GM19025 (cell line): ENCODE measurements at regions not wholly inside any gene's neighbourhood (a gene's known extent, or its start where the extent isn't known, plus 50 kb on each side); places are given as distances from the start of the nearest gene placed in this dataset.

Experiments used
- ATAC-seq: cut with Tn5 transposase; IDR thresholded peaks from one replicate; pipeline ENCODE4 v1.9.1; 2021; ENCODE audit warnings: mild to moderate bottlenecking, low read depth, moderate library complexity; ENCODE audit not compliant: unreplicated experiment

DNA sequence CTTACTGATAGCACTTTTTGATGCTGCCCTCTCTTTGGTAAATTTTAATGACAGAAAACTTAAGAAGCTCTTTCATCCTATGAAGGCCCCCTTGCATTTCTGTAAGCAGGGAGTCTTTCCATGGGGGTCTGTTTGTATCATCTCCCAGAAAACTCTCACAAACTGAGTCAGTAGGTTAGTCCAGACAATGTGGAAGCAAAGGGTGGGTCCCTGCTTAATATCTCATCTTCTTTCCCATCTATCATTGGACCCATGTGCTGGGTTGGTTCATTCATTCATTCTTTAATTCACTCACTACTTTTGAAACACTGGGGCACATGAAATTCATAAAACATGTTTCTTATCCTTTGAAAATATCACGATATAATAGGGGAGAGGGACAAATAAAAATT lies 164.3 kb downstream of the NTMT2 start:
- ATAC-seq, result no peak

DNA sequence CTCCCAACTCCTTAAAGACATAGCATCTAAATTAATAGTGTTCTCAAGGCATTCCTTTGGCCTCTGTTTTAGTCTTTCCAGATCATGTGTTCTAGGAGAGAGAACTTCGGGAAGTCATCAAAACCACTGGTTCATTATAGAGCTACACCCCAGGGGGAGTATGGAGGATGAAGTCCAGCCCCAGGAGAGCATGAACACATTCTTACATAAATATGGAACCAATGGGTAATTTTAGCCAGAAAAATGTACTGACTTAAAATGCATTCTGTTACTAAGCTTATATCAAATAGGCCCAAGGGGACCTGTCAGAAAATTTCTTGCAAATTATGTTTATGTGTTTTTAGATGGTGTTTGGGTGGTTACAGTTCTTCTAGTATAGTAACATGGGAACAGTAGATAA lies 165.2 kb downstream of the NTMT2 start:
- ATAC-seq, result no peak

DNA sequence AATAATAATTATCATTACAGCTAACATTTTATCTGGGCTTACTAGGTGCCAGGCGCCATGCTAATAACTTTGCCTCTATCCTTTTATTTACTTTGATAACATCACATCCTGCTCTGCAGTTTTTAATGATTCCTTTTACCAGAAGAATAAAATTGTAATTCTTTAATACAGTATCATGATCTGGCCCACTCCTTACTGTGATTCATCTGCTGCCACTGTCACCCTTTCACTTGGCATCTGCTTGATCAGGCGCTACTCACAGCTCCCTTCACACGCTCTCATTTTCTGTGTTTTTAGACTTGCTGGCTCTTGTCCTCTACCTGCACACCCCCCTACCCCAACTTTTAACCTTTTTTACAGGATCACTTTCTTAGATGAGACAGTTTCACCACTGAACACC lies 167.5 kb downstream of the NTMT2 start:
- ATAC-seq, result no peak

DNA sequence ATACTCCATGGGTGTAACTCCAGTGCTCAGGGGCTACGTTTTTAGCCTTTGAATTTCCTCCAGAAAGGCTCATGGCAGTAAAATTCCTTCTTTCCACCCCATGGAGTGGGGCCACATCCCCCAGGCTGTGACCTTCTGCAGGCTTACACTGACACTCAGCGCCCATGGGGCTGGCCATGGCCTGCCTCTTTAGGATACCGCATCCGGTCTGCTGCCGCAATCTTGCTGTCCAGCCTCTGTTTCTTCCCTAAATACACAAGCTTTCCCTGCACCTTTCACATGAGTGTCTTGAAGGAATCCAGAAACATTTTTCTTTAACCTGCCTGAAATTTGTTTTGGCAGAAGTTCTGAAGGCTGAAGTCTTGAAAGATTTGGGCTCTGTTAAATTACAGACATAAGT lies 170.5 kb downstream of the NTMT2 start:
- no peak for ATAC-seq

- no peak for ATAC-seq
These were observed 172.4 kb downstream of the NTMT2 start for GRCh38 chr1:170318141-170318540.

- no peak for ATAC-seq
These were observed 173.0 kb downstream of the NTMT2 start for GRCh38 chr1:170318736-170319135.

DNA sequence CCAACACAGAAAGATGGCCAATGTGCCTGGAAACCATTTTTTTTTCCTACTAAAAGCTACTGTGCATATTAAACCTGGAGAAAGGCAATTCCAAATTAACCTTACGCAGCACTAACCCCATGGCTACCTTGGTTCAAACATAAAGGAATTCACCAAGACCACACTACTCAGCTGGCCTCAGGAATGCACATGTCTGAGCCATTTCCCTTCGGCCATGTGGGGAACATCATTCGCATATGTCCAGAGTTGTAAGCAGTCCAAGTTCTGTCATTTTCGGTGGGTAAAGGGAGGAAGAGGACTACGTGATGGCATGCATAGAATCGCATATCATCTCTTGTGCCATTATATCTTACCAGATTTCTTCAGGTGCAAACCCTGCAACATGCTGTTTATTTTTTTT lies 175.4 kb downstream of the NTMT2 start:
- no peak for ATAC-seq

DNA sequence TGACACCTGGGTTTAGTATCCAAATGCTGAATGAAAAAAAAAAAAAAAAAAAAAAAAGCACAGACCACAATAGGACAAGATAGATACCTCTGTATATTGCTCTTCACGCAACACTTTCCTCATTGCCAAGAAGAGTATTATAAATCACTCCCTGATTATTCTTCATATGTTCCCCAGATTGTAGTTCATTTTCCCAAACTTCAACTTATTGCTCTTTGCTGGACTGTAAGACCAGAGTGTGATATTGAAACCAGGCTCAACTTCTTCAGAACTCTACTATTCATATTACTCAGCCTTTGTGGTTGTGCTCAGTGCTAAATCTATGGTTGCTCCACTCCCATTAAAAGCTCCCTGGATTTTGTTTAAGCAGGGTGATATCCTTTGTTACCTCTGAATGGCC lies 180.4 kb downstream of the NTMT2 start:
- no peak for ATAC-seq

- no peak for ATAC-seq
These were observed 187.0 kb downstream of the NTMT2 start for GRCh38 chr1:170332801-170333200.

- no peak for ATAC-seq
These were observed 191.7 kb downstream of the NTMT2 start for GRCh38 chr1:170337413-170337994.

DNA sequence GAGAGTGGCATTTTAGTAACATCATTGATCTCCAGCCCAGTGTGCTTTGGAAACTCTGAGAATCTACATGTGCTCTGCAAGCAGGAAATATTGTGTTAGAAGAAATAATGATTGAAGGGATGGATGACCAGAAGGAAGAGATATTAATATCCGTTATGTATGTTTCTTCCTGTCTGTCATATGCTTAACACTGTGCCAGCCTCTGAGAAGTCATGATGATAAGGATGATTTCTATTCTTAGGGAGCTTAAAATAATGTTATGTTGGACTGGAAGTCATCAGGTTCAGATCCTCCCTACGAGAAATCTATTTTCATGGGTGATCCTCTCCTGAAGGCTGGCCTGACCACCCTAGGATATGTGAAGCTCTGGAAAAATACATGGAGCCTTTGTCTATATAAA lies 192.4 kb upstream of the GORAB start:
- ATAC-seq, result no peak

DNA sequence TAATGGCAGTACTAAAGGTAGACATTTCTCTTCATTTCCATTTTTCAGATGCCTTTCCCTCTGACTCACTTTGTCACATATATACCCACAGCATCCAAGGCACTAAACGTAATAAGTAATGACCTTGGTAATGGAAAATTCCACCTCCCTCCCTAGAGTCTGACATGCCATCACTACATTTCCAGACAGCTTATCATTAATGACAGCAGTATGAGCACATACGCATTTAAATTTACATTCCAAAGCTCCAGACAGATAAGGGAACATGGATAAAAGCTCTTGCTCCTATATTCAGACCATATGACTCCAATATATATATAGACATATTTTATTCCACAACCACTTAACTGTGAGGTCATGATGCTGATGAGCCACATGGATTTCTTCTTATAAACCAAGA lies 191.7 kb upstream of the GORAB start:
- ATAC-seq, result no peak

DNA sequence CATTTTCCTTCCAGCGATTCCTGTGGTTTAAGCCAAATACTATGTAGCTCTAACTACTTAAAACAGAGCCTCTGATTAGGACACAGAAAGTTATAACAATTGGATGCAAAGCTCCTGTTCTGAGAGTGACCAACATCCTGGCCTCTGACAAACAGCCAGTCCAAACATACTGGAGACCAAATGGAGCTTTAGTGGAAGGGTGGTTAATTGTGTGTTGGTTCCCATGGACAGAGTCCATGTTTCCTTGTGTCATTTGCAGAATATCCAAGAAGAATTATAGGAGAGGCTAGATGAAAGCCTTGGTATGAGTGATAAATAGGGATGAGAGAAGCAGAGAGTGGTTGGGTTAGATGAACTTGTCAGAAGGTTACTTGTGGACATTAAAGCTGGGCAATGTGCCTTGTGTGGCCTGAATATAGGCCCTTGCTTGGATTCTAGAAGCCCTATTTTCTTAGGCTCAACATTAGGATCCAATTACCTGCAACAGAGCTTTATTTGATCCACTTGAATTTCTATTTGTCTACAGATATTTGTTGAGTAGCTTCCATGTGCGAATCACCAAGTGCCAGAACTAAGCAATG lies 180.5 kb upstream of the GORAB start:
- ATAC-seq, result no peak

- no peak for ATAC-seq
These were observed 177.7 kb upstream of the GORAB start for GRCh38 chr1:170354246-170354645.

DNA sequence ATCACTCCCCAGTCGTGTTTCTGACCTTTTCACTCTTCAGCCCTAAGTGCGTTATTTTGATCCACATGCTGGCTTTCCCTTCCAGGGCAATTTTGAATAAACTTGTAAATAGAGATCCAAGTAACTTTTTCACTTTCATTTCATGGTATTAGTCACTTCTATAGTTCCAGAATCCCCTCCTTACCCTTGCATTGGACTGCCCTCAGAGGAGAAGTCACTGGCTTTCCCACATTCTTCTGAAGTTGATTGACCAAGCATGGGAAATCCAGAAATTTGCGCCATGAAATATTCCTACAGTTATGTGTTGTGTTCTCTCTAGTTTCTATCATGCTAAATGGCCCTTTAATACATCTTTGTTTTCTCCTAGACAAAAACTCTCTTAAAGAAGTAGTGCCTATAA lies 177.3 kb upstream of the GORAB start:
- no peak for ATAC-seq

DNA sequence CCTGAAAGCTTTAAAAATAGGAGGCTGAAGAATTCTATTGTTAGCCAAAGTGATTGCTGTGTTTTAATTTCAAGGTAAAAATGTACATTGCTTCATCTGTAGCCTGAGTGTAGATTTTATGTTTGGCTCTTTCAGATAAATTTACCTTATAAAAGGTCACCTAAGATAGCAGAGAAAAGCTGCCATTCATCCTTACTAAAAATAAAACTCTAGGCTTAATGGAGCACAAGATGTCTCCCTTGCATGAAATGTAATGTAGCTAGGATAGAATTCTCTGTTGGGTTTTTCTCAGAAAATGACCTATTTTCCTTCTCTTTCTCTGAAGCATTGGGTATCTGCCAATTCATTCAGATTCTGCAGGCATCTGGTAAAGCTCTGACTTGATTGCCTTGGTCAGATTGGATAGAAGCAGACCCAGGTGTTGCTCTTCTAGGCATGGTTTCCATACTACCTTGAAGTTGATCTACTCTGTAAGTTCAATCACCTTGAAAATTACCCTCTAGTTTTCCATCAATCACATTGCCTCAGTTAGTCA lies 176.6 kb upstream of the GORAB start:
- no peak for ATAC-seq

GRCh38 chr1:170356585-170356984 lies 175.4 kb upstream of the GORAB start:
- ATAC-seq, result no peak

- no peak for ATAC-seq
These were observed 174.2 kb upstream of the GORAB start for GRCh38 chr1:170357750-170358149.

GRCh38 chr1:170360601-170361000 lies 171.4 kb upstream of the GORAB start:
- ATAC-seq, result no peak

- ATAC-seq, result no peak
These were observed 166.6 kb upstream of the GORAB start for GRCh38 chr1:170365331-170365730.

DNA sequence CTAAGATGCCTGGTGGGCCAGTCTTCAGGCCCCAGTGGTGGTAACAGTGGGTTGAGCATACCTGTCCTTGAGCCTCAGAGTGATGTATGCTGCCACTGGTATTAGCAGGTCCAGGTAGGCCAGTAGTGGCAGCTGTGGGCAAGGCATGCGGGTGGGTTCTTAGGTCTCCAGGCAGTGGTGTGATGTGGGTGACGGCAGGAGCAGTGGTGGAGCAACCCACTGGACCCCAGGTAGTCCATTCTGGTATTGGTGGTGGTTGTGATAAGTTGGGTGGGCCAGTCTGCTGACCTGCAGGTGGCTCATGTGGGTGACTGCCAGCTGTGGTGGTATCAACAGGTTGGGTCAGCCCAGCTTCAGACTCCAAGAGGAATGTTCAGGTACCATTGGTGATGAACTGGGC lies 165.0 kb upstream of the GORAB start:
- ATAC-seq, result no peak

GRCh38 chr1:170367615-170368014 lies 164.4 kb upstream of the GORAB start:
- no peak for ATAC-seq

DNA sequence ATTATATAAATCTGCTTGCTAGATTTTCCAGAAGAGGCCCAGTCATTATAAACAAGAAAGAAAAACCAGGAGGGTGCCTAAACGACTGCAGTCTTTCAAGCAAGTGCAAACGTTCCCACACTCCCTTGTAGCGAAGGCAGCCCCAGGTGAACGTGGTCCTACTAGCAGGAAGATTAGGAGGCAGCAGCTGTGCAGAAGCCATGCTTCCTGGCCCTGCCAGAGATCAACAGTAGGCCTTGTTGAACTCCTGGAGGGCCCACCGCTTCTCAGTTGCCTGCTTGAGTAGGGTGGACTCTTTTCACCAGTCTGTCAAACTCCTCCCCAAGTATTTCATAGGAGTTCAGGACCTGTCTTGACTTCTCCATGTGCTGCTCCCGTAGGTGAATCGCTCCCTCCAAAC lies 163.0 kb upstream of the GORAB start:
- ATAC-seq, result no peak
